ENCODE measurements at regions not wholly inside any gene's neighbourhood (a gene's known extent, or its start where the extent isn't known, plus 50 kb on each side); places are given as distances from the start of the nearest gene placed in this dataset.

DNA sequence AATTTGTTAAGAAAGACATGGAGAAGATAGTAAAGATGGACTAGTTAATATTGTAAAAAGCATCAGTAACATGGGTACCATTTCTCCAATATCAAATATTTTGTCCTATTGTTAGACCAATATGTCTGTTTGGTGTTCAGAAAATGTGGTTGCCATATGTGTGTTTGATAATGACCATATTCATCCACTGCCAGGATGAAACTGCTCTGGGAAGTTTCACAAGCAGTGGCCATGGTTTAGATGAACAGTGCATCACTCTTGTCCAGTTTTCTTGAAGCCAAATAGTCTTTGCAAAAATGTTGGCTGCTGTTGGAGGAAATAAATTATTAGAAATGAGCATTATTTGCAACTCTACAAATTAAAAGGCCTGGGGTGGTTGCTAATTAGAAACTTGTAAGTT, 333.8 kb downstream of the NUF2 start:
- H3K4me3 ChIP-seq (ENCODE audit: low read depth, low read length), result no peak overlapping the region
- no peak for DNase-seq (ENCODE audit: low read depth)
- in situ Hi-C loops (cut with HindIII; ENCODE audit: low sequenced_read_pairs), result no loop called here
- no peak for TF ChIP-seq CTCF (IDR thresholded peaks at IDR 0.05; ENCODE audit: low read depth, low read length, missing control alignments)

DNA sequence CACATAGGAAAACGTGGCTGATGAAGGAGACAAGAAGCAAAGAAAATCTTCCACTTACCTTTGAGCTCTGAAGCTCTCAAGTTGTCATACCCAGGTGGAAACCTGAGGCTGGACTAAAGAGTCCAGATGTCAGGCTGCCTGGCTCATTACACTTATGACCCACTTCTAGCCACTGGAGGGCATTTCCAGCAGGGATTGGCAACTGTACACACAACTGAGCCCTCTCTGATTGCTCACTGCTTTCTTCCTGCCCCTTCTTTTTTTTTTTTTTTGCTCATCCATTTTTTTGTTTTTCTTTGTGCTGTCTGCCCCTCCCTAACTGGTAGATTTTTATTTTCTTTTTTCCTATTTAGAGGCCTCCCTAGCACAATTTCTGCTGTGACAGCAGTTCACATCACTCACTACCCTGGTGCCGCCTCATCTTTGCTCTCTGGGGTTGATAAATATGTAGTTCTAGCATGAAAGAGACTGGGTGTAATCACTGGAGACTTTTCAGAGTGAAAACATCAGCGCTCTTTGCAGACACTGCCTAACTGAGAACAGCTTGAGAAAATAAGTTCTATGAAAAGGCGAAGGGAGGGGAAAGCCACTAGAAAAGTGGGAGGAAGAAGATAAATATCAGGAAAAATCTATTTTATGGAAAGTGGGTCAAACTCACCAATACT, 334.5 kb downstream of the NUF2 start:
- H3K4me3 ChIP-seq (ENCODE audit: low read depth, low read length), result no peak overlapping the region
- no peak for DNase-seq (ENCODE audit: low read depth)
- no peak for TF ChIP-seq CTCF (IDR thresholded peaks at IDR 0.05; ENCODE audit: low read depth, low read length, missing control alignments)
- in situ Hi-C loops (cut with HindIII; ENCODE audit: low sequenced_read_pairs), result no loop called here

DNA sequence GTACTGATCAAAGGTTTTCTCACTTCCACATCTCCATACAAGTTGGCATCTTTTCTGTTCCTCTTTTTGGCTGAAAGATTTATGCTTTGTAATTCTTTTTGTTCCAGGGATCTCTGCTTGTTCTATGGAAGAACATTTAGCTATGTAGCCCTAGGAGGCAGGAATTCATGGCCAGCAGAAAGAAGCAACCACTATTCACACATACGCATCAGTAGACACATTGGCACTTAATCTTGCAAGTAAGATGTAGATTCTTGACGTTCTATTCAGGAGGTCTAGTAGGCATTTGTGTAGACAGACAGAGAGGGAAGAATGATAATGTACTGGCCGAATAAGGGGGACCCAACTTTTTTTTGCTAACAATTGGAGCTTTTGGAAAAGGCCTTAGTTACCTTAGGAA, 336.0 kb downstream of the NUF2 start:
- TF ChIP-seq CTCF (IDR thresholded peaks at IDR 0.05; ENCODE audit: low read depth, low read length, missing control alignments), result no peak
- no peak overlapping the region for H3K4me3 ChIP-seq (ENCODE audit: low read depth, low read length)
- DNase-seq (ENCODE audit: low read depth), result no peak
- in situ Hi-C loops (cut with HindIII; ENCODE audit: low sequenced_read_pairs), result no loop called here

GRCh38 chr1:163661391-163661790, 339.6 kb downstream of the NUF2 start:
- no peak for DNase-seq (ENCODE audit: low read depth)
- in situ Hi-C loops (cut with HindIII; ENCODE audit: low sequenced_read_pairs), result no loop called here
- no peak for TF ChIP-seq CTCF (IDR thresholded peaks at IDR 0.05; ENCODE audit: low read depth, low read length, missing control alignments)
- H3K4me3 ChIP-seq (ENCODE audit: low read depth, low read length), result no peak overlapping the region

DNA sequence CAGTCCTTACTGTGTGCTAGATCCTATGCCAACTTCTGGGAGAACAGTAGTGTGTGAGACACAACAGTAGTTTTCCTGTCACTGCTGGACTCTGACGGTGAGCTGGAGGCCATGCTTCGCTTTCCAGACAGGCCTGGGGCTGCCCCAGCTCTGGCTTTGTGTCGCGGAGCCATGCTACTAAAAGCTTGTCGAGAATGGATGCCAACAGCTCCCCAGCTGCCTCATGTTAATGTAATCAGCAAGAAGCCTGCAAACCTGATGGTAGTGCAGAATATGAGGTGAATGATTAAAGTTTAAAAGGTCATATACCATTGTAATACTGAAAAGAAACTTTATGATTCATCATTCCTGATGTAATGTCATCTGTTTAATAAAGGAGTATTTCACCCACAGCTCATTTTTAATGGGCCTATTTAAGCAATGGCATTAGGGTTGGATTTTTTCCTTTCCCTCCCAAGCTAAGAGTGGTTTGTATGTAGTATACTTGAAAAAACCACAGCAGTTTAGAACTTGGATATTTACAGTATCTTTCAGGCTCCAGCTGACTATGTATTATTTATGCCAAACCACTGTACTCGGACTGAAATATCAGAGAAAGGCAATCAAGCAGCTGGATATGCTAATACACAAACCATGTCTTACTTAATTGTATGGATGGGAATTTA, 343.0 kb downstream of the NUF2 start:
- in situ Hi-C loops (cut with HindIII; ENCODE audit: low sequenced_read_pairs), result no loop called here
- DNase-seq (ENCODE audit: low read depth), result no peak
- H3K4me3 ChIP-seq (ENCODE audit: low read depth, low read length), result no peak overlapping the region
- no peak for TF ChIP-seq CTCF (IDR thresholded peaks at IDR 0.05; ENCODE audit: low read depth, low read length, missing control alignments)

GRCh38 chr1:163668472-163668871, 346.7 kb downstream of the NUF2 start:
- H3K4me3 ChIP-seq (ENCODE audit: low read depth, low read length), result no peak overlapping the region
- in situ Hi-C loops (cut with HindIII; ENCODE audit: low sequenced_read_pairs), result no loop called here
- DNase-seq (ENCODE audit: low read depth), result no peak
- no peak for TF ChIP-seq CTCF (IDR thresholded peaks at IDR 0.05; ENCODE audit: low read depth, low read length, missing control alignments)

Data from astrocyte of the cerebellum (primary cell).